ENCODE measurements at regions not wholly inside any gene's neighbourhood (a gene's known extent, or its start where the extent isn't known, plus 50 kb on each side); places are given as distances from the start of the nearest gene placed in this dataset.

DNA sequence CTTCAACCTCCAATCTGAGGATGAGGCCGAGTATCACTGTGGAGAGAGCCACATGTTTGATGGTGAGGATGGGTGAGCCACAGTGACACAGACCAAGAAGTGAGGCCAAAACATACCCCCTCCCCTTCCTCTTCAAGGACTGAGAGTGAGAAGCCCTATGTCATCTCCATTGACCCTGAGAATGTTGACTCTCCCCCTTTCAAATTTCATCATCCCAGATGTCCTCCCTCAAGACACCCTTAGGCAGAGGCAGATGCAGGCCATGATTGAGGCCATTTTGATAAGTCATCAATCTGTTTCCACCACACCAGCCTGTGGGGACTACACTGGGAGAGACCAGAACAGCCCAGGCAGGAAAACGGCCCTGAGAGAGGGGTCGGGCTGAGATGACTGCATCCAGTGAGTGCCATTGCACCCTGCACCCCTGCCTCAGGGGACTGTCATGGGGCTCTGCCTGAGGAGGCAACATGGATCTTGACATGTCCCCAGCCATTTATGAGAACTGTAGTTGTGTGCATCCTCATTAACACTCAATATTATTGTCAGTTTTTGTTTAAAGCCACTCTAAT lies 84.2 kb upstream of the IGLL5 start:
- DNase-seq: no peak
- H3K27me3 ChIP-seq: peaks cover 0 to 3% (median 0%) of the 10 kb centered on the region in 3 donors
- no peaks in the 10 kb centered on the region for H3K36me3 ChIP-seq
- intact Hi-C loops (cut with DNase I): no loop called here
- TF ChIP-seq EP300 (IDR thresholded peaks at IDR 0.05) (no peak), POLR2AphosphoS5 (IDR thresholded peaks at IDR 0.05) (no peak), POLR2A (IDR thresholded peaks at IDR 0.05) (no peak)
- TF ChIP-seq, protein P1, sequence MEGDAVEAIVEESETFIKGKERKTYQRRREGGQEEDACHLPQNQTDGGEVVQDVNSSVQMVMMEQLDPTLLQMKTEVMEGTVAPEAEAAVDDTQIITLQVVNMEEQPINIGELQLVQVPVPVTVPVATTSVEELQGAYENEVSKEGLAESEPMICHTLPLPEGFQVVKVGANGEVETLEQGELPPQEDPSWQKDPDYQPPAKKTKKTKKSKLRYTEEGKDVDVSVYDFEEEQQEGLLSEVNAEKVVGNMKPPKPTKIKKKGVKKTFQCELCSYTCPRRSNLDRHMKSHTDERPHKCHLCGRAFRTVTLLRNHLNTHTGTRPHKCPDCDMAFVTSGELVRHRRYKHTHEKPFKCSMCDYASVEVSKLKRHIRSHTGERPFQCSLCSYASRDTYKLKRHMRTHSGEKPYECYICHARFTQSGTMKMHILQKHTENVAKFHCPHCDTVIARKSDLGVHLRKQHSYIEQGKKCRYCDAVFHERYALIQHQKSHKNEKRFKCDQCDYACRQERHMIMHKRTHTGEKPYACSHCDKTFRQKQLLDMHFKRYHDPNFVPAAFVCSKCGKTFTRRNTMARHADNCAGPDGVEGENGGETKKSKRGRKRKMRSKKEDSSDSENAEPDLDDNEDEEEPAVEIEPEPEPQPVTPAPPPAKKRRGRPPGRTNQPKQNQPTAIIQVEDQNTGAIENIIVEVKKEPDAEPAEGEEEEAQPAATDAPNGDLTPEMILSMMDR (IDR thresholded peaks at IDR 0.05): no peak
- no peaks in the 10 kb centered on the region for H3K4me1 ChIP-seq
- H3K9me3 ChIP-seq: no peaks in the 10 kb centered on the region
- no peak overlapping the region for H3K4me3 ChIP-seq
- WGBS, 2 donors: 89 to 91% methylated on average over 3 of the region's 3 CpGs
- H3K27ac ChIP-seq: no peak overlapping the region

DNA sequence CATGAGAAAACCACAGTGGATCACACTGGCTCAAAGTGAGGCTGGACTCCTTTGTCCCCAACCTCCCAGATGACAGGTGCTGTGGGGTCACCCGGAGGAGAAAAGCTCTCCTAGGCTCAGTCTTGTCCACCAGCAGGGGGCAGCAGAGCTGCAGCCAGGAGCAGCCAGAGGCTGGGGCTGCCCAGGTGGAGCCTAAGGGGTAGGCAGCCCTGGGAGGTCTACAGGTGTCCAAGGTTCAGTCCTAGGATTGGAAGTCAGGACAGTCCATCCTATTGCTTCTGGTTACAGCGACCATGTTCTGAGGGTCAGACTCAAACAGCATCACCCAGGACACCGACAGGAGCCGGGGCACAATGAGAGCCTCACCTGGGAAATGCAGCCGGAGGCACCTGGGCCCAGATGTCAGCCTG lies 77.6 kb upstream of the IGLL5 start:
- DNase-seq: no peak
- Histone ChIP-seq H3K4me3 (no peak overlapping the region), H3K27me3 (no peaks in the 10 kb centered on the region), H3K9me3 (no peaks in the 10 kb centered on the region), H3K36me3 (no peaks in the 10 kb centered on the region), H3K4me1 (no peaks in the 10 kb centered on the region), H3K27ac (no peak overlapping the region)
- intact Hi-C loops (cut with DNase I): no loop called here
- no peak for TF ChIP-seq EP300 (IDR thresholded peaks at IDR 0.05)
- TF ChIP-seq POLR2A (IDR thresholded peaks at IDR 0.05): no peak
- TF ChIP-seq, protein P1 (IDR thresholded peaks at IDR 0.05): peak in 3 of 4 experiments; percentile 28 to 52 (median 52)
- TF ChIP-seq POLR2AphosphoS5 (IDR thresholded peaks at IDR 0.05): no peak
- WGBS, 2 donors: 68 to 69% methylated on average over 5 of the region's 5 CpGs

DNA sequence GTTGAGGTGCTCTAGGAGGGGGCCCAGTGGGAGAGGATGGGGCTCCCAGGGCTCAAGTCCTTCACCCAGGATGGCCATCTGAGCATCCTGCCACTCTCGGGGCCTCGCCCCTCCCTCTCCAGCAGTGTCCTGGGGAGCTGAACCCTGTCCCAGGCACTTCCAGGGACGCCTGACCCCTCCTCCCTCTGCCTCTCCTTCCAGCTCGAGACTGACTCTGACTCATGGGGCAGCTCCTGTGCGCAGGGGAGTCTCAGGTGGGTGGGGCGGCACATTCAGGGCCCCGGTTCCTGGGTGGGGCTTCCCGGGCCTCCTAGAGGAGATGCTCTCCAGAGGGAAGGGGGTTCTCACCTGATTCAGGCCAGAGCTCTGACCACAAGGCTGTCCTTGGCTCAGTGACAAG lies 77.1 kb upstream of the IGLL5 start:
- WGBS, 2 donors: 55 to 74% methylated on average over 8 of the region's 8 CpGs

DNA sequence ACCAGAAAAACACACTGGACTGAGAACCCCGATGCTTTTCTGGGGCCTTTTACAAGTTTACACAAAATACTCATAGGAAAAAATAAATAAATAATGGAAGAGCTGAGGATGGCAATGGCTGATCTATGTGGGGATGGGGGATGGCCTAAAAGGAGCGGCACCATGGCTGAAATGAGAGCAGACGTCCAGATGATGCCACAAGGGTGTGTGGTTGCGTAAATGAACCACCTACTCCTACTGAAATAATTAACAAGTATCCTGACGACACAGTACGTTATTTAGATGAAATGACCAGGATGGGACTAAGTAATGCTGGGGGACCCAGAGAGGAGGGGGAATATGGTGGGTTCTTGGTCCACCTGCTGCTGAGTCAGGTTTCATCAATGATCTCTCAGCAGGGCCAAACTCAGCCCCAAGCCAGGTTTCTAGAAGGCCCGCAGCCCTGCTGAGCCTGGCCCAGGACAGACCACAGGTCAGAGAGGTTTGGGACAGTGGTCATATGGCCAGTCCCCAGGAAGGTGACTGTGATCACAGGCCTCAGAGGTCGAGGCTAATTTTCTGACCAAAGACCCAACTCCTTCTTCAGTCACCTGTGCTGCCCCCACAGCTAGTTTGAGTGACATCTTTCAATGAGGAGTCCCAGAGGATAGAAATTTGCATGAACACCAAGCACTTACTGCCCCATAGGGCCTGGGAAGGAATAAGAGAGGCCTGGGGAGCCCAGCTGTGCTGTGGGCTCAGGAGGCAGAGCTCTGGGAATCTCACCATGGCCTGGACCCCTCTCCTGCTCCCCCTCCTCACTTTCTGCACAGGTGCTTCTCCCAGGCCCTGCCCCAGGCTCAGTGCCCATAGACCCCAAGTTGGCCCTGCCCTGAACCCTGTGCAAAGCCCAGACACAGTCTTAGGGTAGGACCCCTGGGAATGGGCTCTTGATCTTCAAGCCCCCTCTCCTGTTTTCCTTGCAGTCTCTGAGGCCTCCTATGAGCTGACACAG lies 76.3 kb upstream of the IGLL5 start:
- Histone ChIP-seq H3K4me3 (no peak overlapping the region), H3K9me3 (no peaks in the 10 kb centered on the region), H3K36me3 (no peaks in the 10 kb centered on the region), H3K27me3 (no peaks in the 10 kb centered on the region), H3K4me1 (no peaks in the 10 kb centered on the region), H3K27ac (no peak overlapping the region)
- 81 to 85% methylated on average over 8 of the region's 8 CpGs for WGBS, 2 donors
- intact Hi-C loops (cut with DNase I): no loop called here
- DNase-seq: no peak
- TF ChIP-seq POLR2AphosphoS5 (IDR thresholded peaks at IDR 0.05) (no peak), POLR2A (IDR thresholded peaks at IDR 0.05) (no peak), EP300 (IDR thresholded peaks at IDR 0.05) (no peak)
- TF ChIP-seq, protein P1 (IDR thresholded peaks at IDR 0.05): no peak

More for the DNA sequence above, 77.1 kb upstream of the IGLL5 start:
- intact Hi-C loops (cut with DNase I): no loop called here
- H3K4me3 ChIP-seq: no peak overlapping the region
- H3K4me1 ChIP-seq: no peaks in the 10 kb centered on the region
- H3K9me3 ChIP-seq: no peaks in the 10 kb centered on the region
- no peaks in the 10 kb centered on the region for H3K27me3 ChIP-seq
- no peaks in the 10 kb centered on the region for H3K36me3 ChIP-seq
- no peak for TF ChIP-seq EP300 (IDR thresholded peaks at IDR 0.05)
- no peak for TF ChIP-seq POLR2AphosphoS5 (IDR thresholded peaks at IDR 0.05)
- TF ChIP-seq, protein P1 (IDR thresholded peaks at IDR 0.05): no peak
- TF ChIP-seq POLR2A (IDR thresholded peaks at IDR 0.05): no peak
- no peak for DNase-seq
- H3K27ac ChIP-seq: no peak overlapping the region

All from sigmoid colon (tissue), 6 donors.